WTC11 (cell line): ENCODE measurements at regions not wholly inside any gene's neighbourhood (a gene's known extent, or its start where the extent isn't known, plus 50 kb on each side); places are given as distances from the start of the nearest gene placed in this dataset.

Experiments
- ATAC-seq: fragments of 200-7000 bp; cut with Tn5 transposase; 2 replicates; pipeline ENCODE4 v1.10.0; 2021; ENCODE audit warnings: mild to moderate bottlenecking, moderate library complexity
- CTCF ChIA-PET: fragments of 300-600 bp; sonication (Branson Sonifier 250); formaldehyde crosslinking; loops from one replicate; lab custom pipeline; 2021; ENCODE audit warnings: antibody characterized with exemption; lab: Charles Lee
- POLR2A ChIA-PET: fragments of 350-600 bp; sonication (Branson Sonifier 250); formaldehyde crosslinking; loops from one replicate; lab custom pipeline; 2021; ENCODE audit warnings: antibody characterized with exemption; lab: Charles Lee
- DNase-seq: peaks from one replicate; pipeline ENCODE4 v3.0.0; 2021; ENCODE audit warnings: low spot score
- H3K27ac Mint-ChIP-seq: 2 replicates; pipeline ENCODE4 v1.8.0; 2021; ENCODE audit warnings: mixed read lengths
- H3K27me3 Mint-ChIP-seq: 2 replicates; pipeline ENCODE4 v1.8.0; 2021; ENCODE audit warnings: low read depth, mild to moderate bottlenecking, moderate library complexity, mixed read lengths
- H3K36me3 Mint-ChIP-seq: 2 replicates; pipeline ENCODE4 v1.8.0; 2021; ENCODE audit warnings: mixed read lengths
- H3K4me1 Mint-ChIP-seq: 2 replicates; pipeline ENCODE4 v1.8.0; 2022; ENCODE audit warnings: mixed read lengths
- H3K4me3 Mint-ChIP-seq: 2 replicates; pipeline ENCODE4 v1.8.0; 2021; ENCODE audit warnings: mild to moderate bottlenecking, moderate library complexity, mixed read lengths
- H3K9me3 Mint-ChIP-seq: 2 replicates; pipeline ENCODE4 v1.8.0; 2021; ENCODE audit warnings: mixed read lengths
- AR ChIP-seq: fragments of 250-450 bp; sonication (Bioruptor Pico); IDR thresholded peaks from 2 replicates; pipeline ENCODE4 v1.9.0; 2021; ENCODE audit warnings: mild to moderate bottlenecking
- ATF1 ChIP-seq: sonication (generic); formaldehyde crosslinking; IDR thresholded peaks from 2 replicates; pipeline ENCODE4 v1.8.1; 2023; ENCODE audit warnings: mild to moderate bottlenecking, moderate library complexity, missing genetic modification reagents
- ATF2 ChIP-seq: sonication (generic); formaldehyde crosslinking; IDR thresholded peaks from 2 replicates; pipeline ENCODE4 v1.8.1; 2022; ENCODE audit warnings: low read depth, missing genetic modification reagents, borderline replicate concordance
- ATF6 ChIP-seq: sonication (generic); formaldehyde crosslinking; IDR thresholded peaks from 2 replicates; pipeline ENCODE4 v1.8.1; 2023; ENCODE audit warnings: mild to moderate bottlenecking, missing genetic modification reagents
- ELF4 ChIP-seq: sonication (generic); formaldehyde crosslinking; IDR thresholded peaks from 2 replicates; pipeline ENCODE4 v1.8.1; 2022; ENCODE audit warnings: low read depth, mild to moderate bottlenecking, moderate library complexity, missing genetic modification reagents
- EMX1 ChIP-seq: fragments of 250-450 bp; sonication (Bioruptor Pico); IDR thresholded peaks from 2 replicates; pipeline ENCODE4 v1.8.0; 2021; ENCODE audit warnings: mild to moderate bottlenecking
- ERG ChIP-seq: fragments of 250-450 bp; sonication (Bioruptor Pico); IDR thresholded peaks from 2 replicates; pipeline ENCODE4 v1.8.0; 2021; ENCODE audit warnings: mild to moderate bottlenecking
- ESRRA ChIP-seq: sonication (generic); formaldehyde crosslinking; IDR thresholded peaks from 2 replicates; pipeline ENCODE4 v1.8.1; 2022; ENCODE audit warnings: mild to moderate bottlenecking, missing genetic modification reagents, borderline replicate concordance
- FOXJ3 ChIP-seq: sonication (generic); formaldehyde crosslinking; IDR thresholded peaks from 2 replicates; pipeline ENCODE4 v1.9.0; 2021; ENCODE audit warnings: missing genetic modification reagents, mild to moderate bottlenecking, borderline replicate concordance
- FOXK1 ChIP-seq: sonication (generic); formaldehyde crosslinking; IDR thresholded peaks from 2 replicates; pipeline ENCODE4 v1.8.0; 2022; ENCODE audit warnings: mild to moderate bottlenecking, moderate library complexity, missing genetic modification reagents
- IRF1 ChIP-seq: sonication (generic); formaldehyde crosslinking; IDR thresholded peaks from 2 replicates; pipeline ENCODE4 v1.8.0; 2023; ENCODE audit warnings: missing genetic modification reagents
- JUN ChIP-seq: sonication (generic); formaldehyde crosslinking; IDR thresholded peaks from 2 replicates; pipeline ENCODE4 v1.8.0; 2023; ENCODE audit warnings: mild to moderate bottlenecking, missing genetic modification reagents
- NFYB ChIP-seq: sonication (generic); formaldehyde crosslinking; conservative IDR thresholded peaks from 2 replicates; pipeline ENCODE4 v1.8.0; 2022; ENCODE audit warnings: low read depth, missing genetic modification reagents
- NR1H2 ChIP-seq: sonication (generic); formaldehyde crosslinking; IDR thresholded peaks from 2 replicates; pipeline ENCODE4 v1.9.0; 2021; ENCODE audit warnings: mild to moderate bottlenecking, moderate library complexity, missing genetic modification reagents
- NR3C1 ChIP-seq: sonication (generic); formaldehyde crosslinking; conservative IDR thresholded peaks from 2 replicates; pipeline ENCODE4 v1.8.1; 2023; ENCODE audit warnings: low read depth, mild to moderate bottlenecking, missing genetic modification reagents
- OVOL2 ChIP-seq: fragments of 250-450 bp; sonication (Bioruptor Pico); IDR thresholded peaks from 2 replicates; pipeline ENCODE4 v1.9.0; 2021; ENCODE audit warnings: mild to moderate bottlenecking, borderline replicate concordance
- PRRX2 ChIP-seq: fragments of 250-450 bp; sonication (Bioruptor Pico); IDR thresholded peaks from 2 replicates; pipeline ENCODE4 v1.8.0; 2021; ENCODE audit warnings: mild to moderate bottlenecking
- RELA ChIP-seq: sonication (generic); formaldehyde crosslinking; IDR thresholded peaks from 2 replicates; pipeline ENCODE4 v1.8.1; 2022; ENCODE audit warnings: missing genetic modification reagents, mild to moderate bottlenecking, borderline replicate concordance
- RORB ChIP-seq: fragments of 250-450 bp; sonication (Bioruptor Pico); IDR thresholded peaks from 2 replicates; pipeline ENCODE4 v1.9.0; 2021; ENCODE audit warnings: mild to moderate bottlenecking
- SOX15 ChIP-seq: fragments of 250-450 bp; sonication (Bioruptor Pico); IDR thresholded peaks from 2 replicates; pipeline ENCODE4 v1.9.0; 2021; ENCODE audit warnings: mild to moderate bottlenecking
- TP53 ChIP-seq: sonication (generic); formaldehyde crosslinking; IDR thresholded peaks from 2 replicates; pipeline ENCODE4 v1.8.1; 2023; ENCODE audit warnings: mild to moderate bottlenecking, missing genetic modification reagents
- ZNF232 ChIP-seq: sonication (generic); formaldehyde crosslinking; IDR thresholded peaks from 2 replicates; pipeline ENCODE4 v1.8.0; 2022; ENCODE audit warnings: mild to moderate bottlenecking, missing genetic modification reagents
- ZNF423 ChIP-seq: fragments of 250-450 bp; sonication (Bioruptor Pico); IDR thresholded peaks from 2 replicates; pipeline ENCODE4 v2.1.2; 2022; ENCODE audit warnings: mild to moderate bottlenecking, moderate library complexity
- ZNF671 ChIP-seq: fragments of 250-450 bp; sonication (Bioruptor Pico); IDR thresholded peaks from 2 replicates; pipeline ENCODE4 v1.8.0; 2021; ENCODE audit warnings: mild to moderate bottlenecking
- TF ChIP-seq, protein P1 (sequence below): sonication (generic); formaldehyde crosslinking; IDR thresholded peaks from 2 replicates; pipeline ENCODE4 v1.8.0; 2022; ENCODE audit warnings: missing genetic modification reagents
- TF ChIP-seq, protein P2 (sequence below): sonication (generic); formaldehyde crosslinking; IDR thresholded peaks from 2 replicates; pipeline ENCODE4 v1.8.0; 2022; ENCODE audit warnings: mild to moderate bottlenecking, missing genetic modification reagents

GRCh38 chr4:132240081-132240480 is 909.0 kb upstream of the PCDH10 start:
- Mint-ChIP-seq H3K4me3 (no peak overlapping the region), H3K36me3 (peaks cover 28% of the 10 kb centered on the region), H3K4me1 (peaks cover 5% of the 10 kb centered on the region), H3K27ac (no peak overlapping the region), H3K27me3 (no peaks in the 10 kb centered on the region), H3K9me3 (peaks cover 39% of the 10 kb centered on the region)
- ATAC-seq (no peak), DNase-seq (no peak)
- TF ChIP-seq ESRRA (CRISPR knock-in tag) (no peak), ATF1 (CRISPR knock-in tag) (no peak), RELA (CRISPR knock-in tag) (no peak), AR (no peak), OVOL2 (CRISPR knock-in tag) (no peak), FOXJ3 (CRISPR knock-in tag) (no peak), FOXK1 (CRISPR knock-in tag) (no peak), EMX1 (CRISPR knock-in tag) (no peak), ZNF232 (CRISPR knock-in tag) (no peak), NR1H2 (no peak), ZNF671 (CRISPR knock-in tag) (no peak), ELF4 (no peak), ZNF423 (CRISPR knock-in tag) (no peak), NFYB (CRISPR knock-in tag) (no peak)
- ChIA-PET CTCF (no interaction called here), POLR2A (no interaction called here)

GRCh38 chr4:132245319-132245718 is 903.8 kb upstream of the PCDH10 start:
- DNase-seq, result no peak
- ChIA-PET CTCF (no interaction called here), POLR2A (no interaction called here)
- Mint-ChIP-seq H3K27ac (no peak overlapping the region), H3K36me3 (peaks cover 21% of the 10 kb centered on the region), H3K4me1 (peaks cover 2% of the 10 kb centered on the region), H3K9me3 (peaks cover 27% of the 10 kb centered on the region), H3K27me3 (no peaks in the 10 kb centered on the region), H3K4me3 (no peak overlapping the region)
- TF ChIP-seq PRRX2 (CRISPR knock-in tag), result no peak
- TF ChIP-seq ATF6 (CRISPR knock-in tag), result no peak
- TF ChIP-seq JUN (CRISPR knock-in tag), result no peak
- no peak for TF ChIP-seq ATF2
- no peak for TF ChIP-seq ELF4
- TF ChIP-seq RORB, result no peak
- TF ChIP-seq ERG (CRISPR knock-in tag), result no peak
- no peak for TF ChIP-seq NR3C1 (CRISPR knock-in tag)
- TF ChIP-seq, protein P1, sequence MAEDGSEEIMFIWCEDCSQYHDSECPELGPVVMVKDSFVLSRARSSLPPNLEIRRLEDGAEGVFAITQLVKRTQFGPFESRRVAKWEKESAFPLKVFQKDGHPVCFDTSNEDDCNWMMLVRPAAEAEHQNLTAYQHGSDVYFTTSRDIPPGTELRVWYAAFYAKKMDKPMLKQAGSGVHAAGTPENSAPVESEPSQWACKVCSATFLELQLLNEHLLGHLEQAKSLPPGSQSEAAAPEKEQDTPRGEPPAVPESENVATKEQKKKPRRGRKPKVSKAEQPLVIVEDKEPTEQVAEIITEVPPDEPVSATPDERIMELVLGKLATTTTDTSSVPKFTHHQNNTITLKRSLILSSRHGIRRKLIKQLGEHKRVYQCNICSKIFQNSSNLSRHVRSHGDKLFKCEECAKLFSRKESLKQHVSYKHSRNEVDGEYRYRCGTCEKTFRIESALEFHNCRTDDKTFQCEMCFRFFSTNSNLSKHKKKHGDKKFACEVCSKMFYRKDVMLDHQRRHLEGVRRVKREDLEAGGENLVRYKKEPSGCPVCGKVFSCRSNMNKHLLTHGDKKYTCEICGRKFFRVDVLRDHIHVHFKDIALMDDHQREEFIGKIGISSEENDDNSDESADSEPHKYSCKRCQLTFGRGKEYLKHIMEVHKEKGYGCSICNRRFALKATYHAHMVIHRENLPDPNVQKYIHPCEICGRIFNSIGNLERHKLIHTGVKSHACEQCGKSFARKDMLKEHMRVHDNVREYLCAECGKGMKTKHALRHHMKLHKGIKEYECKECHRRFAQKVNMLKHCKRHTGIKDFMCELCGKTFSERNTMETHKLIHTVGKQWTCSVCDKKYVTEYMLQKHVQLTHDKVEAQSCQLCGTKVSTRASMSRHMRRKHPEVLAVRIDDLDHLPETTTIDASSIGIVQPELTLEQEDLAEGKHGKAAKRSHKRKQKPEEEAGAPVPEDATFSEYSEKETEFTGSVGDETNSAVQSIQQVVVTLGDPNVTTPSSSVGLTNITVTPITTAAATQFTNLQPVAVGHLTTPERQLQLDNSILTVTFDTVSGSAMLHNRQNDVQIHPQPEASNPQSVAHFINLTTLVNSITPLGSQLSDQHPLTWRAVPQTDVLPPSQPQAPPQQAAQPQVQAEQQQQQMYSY (CRISPR knock-in tag), result no peak
- TF ChIP-seq, protein P2, sequence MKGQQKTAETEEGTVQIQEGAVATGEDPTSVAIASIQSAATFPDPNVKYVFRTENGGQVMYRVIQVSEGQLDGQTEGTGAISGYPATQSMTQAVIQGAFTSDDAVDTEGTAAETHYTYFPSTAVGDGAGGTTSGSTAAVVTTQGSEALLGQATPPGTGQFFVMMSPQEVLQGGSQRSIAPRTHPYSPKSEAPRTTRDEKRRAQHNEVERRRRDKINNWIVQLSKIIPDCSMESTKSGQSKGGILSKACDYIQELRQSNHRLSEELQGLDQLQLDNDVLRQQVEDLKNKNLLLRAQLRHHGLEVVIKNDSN (CRISPR knock-in tag), result no peak
- TF ChIP-seq SOX15 (CRISPR knock-in tag), result no peak
- TF ChIP-seq TP53 (CRISPR knock-in tag), result no peak
- TF ChIP-seq IRF1, result no peak
- ATAC-seq, result no peak
